ENCODE measurements at regions not wholly inside any gene's neighbourhood (a gene's known extent, or its start where the extent isn't known, plus 50 kb on each side); places are given as distances from the start of the nearest gene placed in this dataset.

DNA sequence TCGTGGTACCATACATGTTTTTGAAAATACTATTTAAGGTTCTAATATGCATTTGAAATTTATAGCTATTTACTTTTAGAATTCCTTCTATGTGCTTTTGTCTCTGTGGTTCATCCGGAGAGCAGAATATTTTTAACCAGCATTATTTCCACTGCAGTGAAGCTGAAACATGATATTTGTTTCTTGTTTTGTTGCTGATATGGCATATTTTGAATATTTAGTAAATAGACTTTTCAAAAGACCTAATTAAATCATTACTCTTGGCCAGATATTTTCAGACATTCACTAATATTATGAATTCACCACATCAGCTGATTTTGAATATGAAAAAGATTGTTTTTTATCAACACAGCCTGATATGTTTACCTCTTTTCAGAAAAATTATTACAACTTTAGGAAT is 87.0 kb downstream of the FAT4 start:
- TF ChIP-seq POLR2A (IDR thresholded peaks at IDR 0.05), result no peak
- TF ChIP-seq, protein P1, sequence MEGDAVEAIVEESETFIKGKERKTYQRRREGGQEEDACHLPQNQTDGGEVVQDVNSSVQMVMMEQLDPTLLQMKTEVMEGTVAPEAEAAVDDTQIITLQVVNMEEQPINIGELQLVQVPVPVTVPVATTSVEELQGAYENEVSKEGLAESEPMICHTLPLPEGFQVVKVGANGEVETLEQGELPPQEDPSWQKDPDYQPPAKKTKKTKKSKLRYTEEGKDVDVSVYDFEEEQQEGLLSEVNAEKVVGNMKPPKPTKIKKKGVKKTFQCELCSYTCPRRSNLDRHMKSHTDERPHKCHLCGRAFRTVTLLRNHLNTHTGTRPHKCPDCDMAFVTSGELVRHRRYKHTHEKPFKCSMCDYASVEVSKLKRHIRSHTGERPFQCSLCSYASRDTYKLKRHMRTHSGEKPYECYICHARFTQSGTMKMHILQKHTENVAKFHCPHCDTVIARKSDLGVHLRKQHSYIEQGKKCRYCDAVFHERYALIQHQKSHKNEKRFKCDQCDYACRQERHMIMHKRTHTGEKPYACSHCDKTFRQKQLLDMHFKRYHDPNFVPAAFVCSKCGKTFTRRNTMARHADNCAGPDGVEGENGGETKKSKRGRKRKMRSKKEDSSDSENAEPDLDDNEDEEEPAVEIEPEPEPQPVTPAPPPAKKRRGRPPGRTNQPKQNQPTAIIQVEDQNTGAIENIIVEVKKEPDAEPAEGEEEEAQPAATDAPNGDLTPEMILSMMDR (IDR thresholded peaks at IDR 0.05), result no peak
